HepG2 (cell line): ENCODE measurements at regions not wholly inside any gene's neighbourhood (a gene's known extent, or its start where the extent isn't known, plus 50 kb on each side); places are given as distances from the start of the nearest gene placed in this dataset.

Experiments used
- ATF1 ChIP-seq: IDR thresholded peaks from 2 replicates; pipeline ENCODE4 v1.6.1; 2016; ENCODE audit warnings: mild to moderate bottlenecking, control low read depth
- FOXA3 ChIP-seq: IDR thresholded peaks from 2 replicates; pipeline ENCODE4 v1.6.1; 2016; ENCODE audit warnings: missing genetic modification reagents, missing compliant biosample characterization
- JUND ChIP-seq: sonication (generic); formaldehyde crosslinking; IDR thresholded peaks from 2 replicates; pipeline ENCODE4 v1.8.0; 2022; ENCODE audit warnings: mild to moderate bottlenecking, missing genetic modification reagents
- POLR2A ChIP-seq, 2 experiments: IDR thresholded peaks; 2 replicates each; pipeline ENCODE4 v1.6.1; 2011; ENCODE audit warnings: low read depth in 2 of 2, low read length in 2 of 2, mild to moderate bottlenecking in 1 of 2, moderate library complexity in 1 of 2; ENCODE audit not compliant: insufficient read depth in 1 of 2
- SIN3A ChIP-seq: IDR thresholded peaks from 2 replicates; pipeline ENCODE4 v1.6.1; 2011; ENCODE audit warnings: low read depth, mild to moderate bottlenecking, control low read depth, low read length, borderline replicate concordance
- ZNF431 ChIP-seq: sonication (generic); formaldehyde crosslinking; IDR thresholded peaks from 2 replicates; pipeline ENCODE4 v1.9.0; 2022; ENCODE audit warnings: missing genetic modification reagents, low read depth, mild to moderate bottlenecking, borderline replicate concordance
- TF ChIP-seq, protein P1 (sequence below): conservative IDR thresholded peaks from 2 replicates; pipeline ENCODE4 v1.6.1; 2018; ENCODE audit warnings: missing genetic modification reagents
- TF ChIP-seq, protein P2 (sequence below): sonication (generic); formaldehyde crosslinking; IDR thresholded peaks from 2 replicates; pipeline ENCODE4 v1.4.0; 2020; ENCODE audit warnings: missing genetic modification reagents
- TF ChIP-seq, protein P3 (sequence below): sonication (generic); formaldehyde crosslinking; IDR thresholded peaks from 2 replicates; pipeline ENCODE4 v1.5.0; 2020; ENCODE audit warnings: mild to moderate bottlenecking, missing genetic modification reagents, moderate library complexity
- TF ChIP-seq, protein P4 (sequence below): IDR thresholded peaks from 2 replicates; pipeline ENCODE4 v1.6.1; 2016; ENCODE audit warnings: low read depth, borderline replicate concordance

GRCh38 chr7:35375516-35375915, 121.6 kb upstream of the TBX20 start:
- TF ChIP-seq SIN3A = no peak
- no peak for TF ChIP-seq ZNF431
- TF ChIP-seq, protein P1, sequence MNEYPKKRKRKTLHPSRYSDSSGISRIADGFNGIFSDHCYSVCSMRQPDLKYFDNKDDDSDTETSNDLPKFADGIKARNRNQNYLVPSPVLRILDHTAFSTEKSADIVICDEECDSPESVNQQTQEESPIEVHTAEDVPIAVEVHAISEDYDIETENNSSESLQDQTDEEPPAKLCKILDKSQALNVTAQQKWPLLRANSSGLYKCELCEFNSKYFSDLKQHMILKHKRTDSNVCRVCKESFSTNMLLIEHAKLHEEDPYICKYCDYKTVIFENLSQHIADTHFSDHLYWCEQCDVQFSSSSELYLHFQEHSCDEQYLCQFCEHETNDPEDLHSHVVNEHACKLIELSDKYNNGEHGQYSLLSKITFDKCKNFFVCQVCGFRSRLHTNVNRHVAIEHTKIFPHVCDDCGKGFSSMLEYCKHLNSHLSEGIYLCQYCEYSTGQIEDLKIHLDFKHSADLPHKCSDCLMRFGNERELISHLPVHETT (CRISPR knock-in tag) = no peak
- no peak for TF ChIP-seq ATF1
- TF ChIP-seq, protein P2, sequence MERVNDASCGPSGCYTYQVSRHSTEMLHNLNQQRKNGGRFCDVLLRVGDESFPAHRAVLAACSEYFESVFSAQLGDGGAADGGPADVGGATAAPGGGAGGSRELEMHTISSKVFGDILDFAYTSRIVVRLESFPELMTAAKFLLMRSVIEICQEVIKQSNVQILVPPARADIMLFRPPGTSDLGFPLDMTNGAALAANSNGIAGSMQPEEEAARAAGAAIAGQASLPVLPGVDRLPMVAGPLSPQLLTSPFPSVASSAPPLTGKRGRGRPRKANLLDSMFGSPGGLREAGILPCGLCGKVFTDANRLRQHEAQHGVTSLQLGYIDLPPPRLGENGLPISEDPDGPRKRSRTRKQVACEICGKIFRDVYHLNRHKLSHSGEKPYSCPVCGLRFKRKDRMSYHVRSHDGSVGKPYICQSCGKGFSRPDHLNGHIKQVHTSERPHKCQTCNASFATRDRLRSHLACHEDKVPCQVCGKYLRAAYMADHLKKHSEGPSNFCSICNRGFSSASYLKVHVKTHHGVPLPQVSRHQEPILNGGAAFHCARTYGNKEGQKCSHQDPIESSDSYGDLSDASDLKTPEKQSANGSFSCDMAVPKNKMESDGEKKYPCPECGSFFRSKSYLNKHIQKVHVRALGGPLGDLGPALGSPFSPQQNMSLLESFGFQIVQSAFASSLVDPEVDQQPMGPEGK (CRISPR knock-in tag) = no peak
- TF ChIP-seq, protein P3, sequence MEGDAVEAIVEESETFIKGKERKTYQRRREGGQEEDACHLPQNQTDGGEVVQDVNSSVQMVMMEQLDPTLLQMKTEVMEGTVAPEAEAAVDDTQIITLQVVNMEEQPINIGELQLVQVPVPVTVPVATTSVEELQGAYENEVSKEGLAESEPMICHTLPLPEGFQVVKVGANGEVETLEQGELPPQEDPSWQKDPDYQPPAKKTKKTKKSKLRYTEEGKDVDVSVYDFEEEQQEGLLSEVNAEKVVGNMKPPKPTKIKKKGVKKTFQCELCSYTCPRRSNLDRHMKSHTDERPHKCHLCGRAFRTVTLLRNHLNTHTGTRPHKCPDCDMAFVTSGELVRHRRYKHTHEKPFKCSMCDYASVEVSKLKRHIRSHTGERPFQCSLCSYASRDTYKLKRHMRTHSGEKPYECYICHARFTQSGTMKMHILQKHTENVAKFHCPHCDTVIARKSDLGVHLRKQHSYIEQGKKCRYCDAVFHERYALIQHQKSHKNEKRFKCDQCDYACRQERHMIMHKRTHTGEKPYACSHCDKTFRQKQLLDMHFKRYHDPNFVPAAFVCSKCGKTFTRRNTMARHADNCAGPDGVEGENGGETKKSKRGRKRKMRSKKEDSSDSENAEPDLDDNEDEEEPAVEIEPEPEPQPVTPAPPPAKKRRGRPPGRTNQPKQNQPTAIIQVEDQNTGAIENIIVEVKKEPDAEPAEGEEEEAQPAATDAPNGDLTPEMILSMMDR (CRISPR knock-in tag) = no peak
- TF ChIP-seq, protein P4, sequence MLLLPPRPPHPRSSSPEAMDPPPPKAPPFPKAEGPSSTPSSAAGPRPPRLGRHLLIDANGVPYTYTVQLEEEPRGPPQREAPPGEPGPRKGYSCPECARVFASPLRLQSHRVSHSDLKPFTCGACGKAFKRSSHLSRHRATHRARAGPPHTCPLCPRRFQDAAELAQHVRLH (CRISPR knock-in tag) = no peak
- no peak for TF ChIP-seq FOXA3 (CRISPR knock-in tag)
- TF ChIP-seq JUND (CRISPR knock-in tag) = no peak
- no peak for TF ChIP-seq POLR2A (IDR thresholded peaks at IDR 0.05; ENCODE audit: insufficient read depth in 1 of 2, low read depth in 2 of 2, low read length in 2 of 2)
